Tibial nerve (tissue), 3 donors: ENCODE measurements at regions not wholly inside any gene's neighbourhood (a gene's known extent, or its start where the extent isn't known, plus 50 kb on each side); places are given as distances from the start of the nearest gene placed in this dataset.

Experiments
- CTCF ChIP-seq, 5 experiments: fragments of 200-600 bp in 3 of 5; fragments of 450-650 bp in 2 of 5; sonication (generic) in 3 of 5; IDR thresholded peaks; one replicate each; pipeline ENCODE4 v1.5.1; 2016 to 2019; ENCODE audit warnings: antibody characterized with exemption in 5 of 5, mild to moderate bottlenecking in 3 of 5, moderate library complexity in 2 of 5
- POLR2A ChIP-seq, 2 donors: fragments of 450-650 bp; IDR thresholded peaks; one replicate each; pipeline ENCODE4 v1.6.1; 2017; ENCODE audit warnings: antibody characterized with exemption in 2 of 2, mild to moderate bottlenecking in 2 of 2, moderate library complexity in 2 of 2

- TF ChIP-seq POLR2A (IDR thresholded peaks at IDR 0.05) = no peak
- no peak for TF ChIP-seq CTCF (IDR thresholded peaks at IDR 0.05)
Observed at GRCh38 chr9:38296807-38297206, 95.7 kb upstream of the ALDH1B1 start.
